ENCODE measurements at regions not wholly inside any gene's neighbourhood (a gene's known extent, or its start where the extent isn't known, plus 50 kb on each side); places are given as distances from the start of the nearest gene placed in this dataset.

DNA sequence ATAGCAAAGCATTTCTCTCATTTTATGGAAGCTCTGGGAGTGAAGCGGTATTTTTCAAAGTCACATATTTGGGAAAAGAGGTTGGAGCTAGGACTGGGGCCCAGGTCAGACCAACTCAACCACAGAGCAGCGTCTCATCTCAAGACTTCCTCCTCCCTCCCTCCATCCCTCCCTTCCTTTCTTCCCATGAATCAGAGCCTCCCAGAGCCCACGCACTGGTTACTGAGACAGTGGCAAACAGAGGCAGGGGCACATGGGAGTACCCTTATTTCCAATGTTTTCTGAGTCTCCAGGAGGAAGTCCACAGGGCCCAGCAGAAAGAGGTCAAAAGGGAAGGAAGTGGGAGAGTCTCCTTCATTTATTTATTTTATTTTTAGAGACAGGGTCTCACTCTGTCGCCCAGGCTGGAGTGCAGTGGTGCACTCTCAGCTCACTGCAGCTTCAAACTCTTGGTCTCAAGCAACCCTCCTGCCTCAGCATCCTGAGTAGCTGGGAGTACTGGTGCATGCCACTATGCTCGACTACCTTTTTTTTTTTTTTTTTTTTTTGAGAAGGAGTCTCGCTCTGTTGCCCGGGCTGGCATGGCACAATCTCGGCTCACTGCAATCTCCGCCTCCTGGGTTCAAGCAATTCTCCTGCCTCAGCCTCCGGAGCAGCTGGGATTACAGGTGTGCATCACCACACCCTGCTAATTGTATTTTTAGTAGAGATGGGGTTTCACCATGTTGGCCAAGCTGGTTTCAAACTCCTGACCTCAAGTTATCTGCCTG lies 52.5 kb upstream of the CDKN2AIPNL start:
- TF ChIP-seq, protein P1, sequence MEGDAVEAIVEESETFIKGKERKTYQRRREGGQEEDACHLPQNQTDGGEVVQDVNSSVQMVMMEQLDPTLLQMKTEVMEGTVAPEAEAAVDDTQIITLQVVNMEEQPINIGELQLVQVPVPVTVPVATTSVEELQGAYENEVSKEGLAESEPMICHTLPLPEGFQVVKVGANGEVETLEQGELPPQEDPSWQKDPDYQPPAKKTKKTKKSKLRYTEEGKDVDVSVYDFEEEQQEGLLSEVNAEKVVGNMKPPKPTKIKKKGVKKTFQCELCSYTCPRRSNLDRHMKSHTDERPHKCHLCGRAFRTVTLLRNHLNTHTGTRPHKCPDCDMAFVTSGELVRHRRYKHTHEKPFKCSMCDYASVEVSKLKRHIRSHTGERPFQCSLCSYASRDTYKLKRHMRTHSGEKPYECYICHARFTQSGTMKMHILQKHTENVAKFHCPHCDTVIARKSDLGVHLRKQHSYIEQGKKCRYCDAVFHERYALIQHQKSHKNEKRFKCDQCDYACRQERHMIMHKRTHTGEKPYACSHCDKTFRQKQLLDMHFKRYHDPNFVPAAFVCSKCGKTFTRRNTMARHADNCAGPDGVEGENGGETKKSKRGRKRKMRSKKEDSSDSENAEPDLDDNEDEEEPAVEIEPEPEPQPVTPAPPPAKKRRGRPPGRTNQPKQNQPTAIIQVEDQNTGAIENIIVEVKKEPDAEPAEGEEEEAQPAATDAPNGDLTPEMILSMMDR (IDR thresholded peaks at IDR 0.05): no peak
- TF ChIP-seq EP300 (IDR thresholded peaks at IDR 0.05; ENCODE audit: low read depth): no peak

Measured in transverse colon (tissue), 3 donors.